ENCODE measurements at regions not wholly inside any gene's neighbourhood (a gene's known extent, or its start where the extent isn't known, plus 50 kb on each side); places are given as distances from the start of the nearest gene placed in this dataset.

DNA sequence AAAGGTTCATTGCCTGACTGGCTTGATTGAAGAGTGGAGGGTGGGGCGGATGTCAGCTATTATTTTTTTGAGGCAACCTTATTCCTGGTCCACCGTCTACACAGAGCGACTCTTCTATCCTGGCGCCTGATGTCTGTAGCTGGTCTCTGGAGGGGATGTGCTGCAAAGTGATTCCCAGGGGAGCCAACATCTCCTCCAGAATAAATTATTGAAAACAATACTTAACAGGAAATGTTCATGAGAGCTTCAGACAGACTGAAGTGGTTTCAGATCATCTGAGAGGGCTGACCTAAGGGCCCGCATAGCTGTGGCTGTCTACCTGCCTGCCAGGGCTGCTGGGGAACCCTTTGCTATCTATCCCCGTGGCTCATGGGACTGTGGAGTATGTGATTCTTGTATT, 66.7 kb downstream of the TEX35 start:
- TF ChIP-seq, protein P1, sequence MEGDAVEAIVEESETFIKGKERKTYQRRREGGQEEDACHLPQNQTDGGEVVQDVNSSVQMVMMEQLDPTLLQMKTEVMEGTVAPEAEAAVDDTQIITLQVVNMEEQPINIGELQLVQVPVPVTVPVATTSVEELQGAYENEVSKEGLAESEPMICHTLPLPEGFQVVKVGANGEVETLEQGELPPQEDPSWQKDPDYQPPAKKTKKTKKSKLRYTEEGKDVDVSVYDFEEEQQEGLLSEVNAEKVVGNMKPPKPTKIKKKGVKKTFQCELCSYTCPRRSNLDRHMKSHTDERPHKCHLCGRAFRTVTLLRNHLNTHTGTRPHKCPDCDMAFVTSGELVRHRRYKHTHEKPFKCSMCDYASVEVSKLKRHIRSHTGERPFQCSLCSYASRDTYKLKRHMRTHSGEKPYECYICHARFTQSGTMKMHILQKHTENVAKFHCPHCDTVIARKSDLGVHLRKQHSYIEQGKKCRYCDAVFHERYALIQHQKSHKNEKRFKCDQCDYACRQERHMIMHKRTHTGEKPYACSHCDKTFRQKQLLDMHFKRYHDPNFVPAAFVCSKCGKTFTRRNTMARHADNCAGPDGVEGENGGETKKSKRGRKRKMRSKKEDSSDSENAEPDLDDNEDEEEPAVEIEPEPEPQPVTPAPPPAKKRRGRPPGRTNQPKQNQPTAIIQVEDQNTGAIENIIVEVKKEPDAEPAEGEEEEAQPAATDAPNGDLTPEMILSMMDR (IDR thresholded peaks at IDR 0.05; ENCODE audit: low read depth, low read length) = no peak
- TF ChIP-seq EZH2phosphoT487 (IDR thresholded peaks at IDR 0.05; ENCODE audit: low read depth) = no peak
